Thyroid gland (tissue), 4 donors: ENCODE measurements at regions not wholly inside any gene's neighbourhood (a gene's known extent, or its start where the extent isn't known, plus 50 kb on each side); places are given as distances from the start of the nearest gene placed in this dataset.
A peak's percentile ranks its signal among the peaks of the same experiment; 100 is the strongest.

Source experiments
- DNase-seq, 2 donors: peaks; one replicate each; pipeline ENCODE4 v3.0.0-alpha.2; 2019
- H3K27ac ChIP-seq, 3 donors: fragments of 200-600 bp; sonication (generic); 1 replicate in 2 of 3; 2 replicates in 1 of 3; pipeline ENCODE4 v1.5.1; 2016 to 2019; ENCODE audit warnings: mild to moderate bottlenecking in 1 of 3, moderate library complexity in 1 of 3
- H3K27me3 ChIP-seq: fragments of 200-600 bp; sonication (generic); one replicate; pipeline ENCODE4 v1.5.1; 2019
- H3K36me3 ChIP-seq, 2 donors: fragments of 200-600 bp; sonication (generic); one replicate each; pipeline ENCODE4 v1.5.1; 2016 to 2019
- H3K4me1 ChIP-seq, 2 donors: fragments of 200-600 bp; sonication (generic); one replicate each; pipeline ENCODE4 v1.5.1; 2017 to 2019
- H3K4me3 ChIP-seq, 3 donors: fragments of 200-600 bp; sonication (generic); replicated peaks in 1 of 3; 1 replicate in 2 of 3; 2 replicates in 1 of 3; pipeline ENCODE4 v1.5.1; 2016; ENCODE audit warnings: mild to moderate bottlenecking in 1 of 3
- H3K9me3 ChIP-seq: fragments of 200-600 bp; sonication (generic); one replicate; pipeline ENCODE4 v1.5.1; 2017
- POLR2A ChIP-seq, 2 donors: fragments of 450-650 bp; IDR thresholded peaks; one replicate each; pipeline ENCODE4 v1.6.1; 2017; ENCODE audit warnings: antibody characterized with exemption in 2 of 2, mild to moderate bottlenecking in 2 of 2, moderate library complexity in 1 of 2
- WGBS, 2 donors: methylation state at CpG; one replicate each; pipeline ENCODE4 v1.1.5; 2017; 5-methylcytosine and 5-hydroxymethylcytosine counted together
- intact Hi-C: fragments of 100-400 bp; cut with DNase I; formaldehyde crosslinking; loops from one replicate; pipeline ENCODE4 v1.15.1; 2023
- TF ChIP-seq, protein P1 (sequence below), 6 experiments: fragments of 200-600 bp in 3 of 6; fragments of 450-650 bp in 3 of 6; sonication (generic) in 3 of 6; IDR thresholded peaks; one replicate each; pipeline ENCODE4 v1.5.1; 2016 to 2019; ENCODE audit warnings: antibody characterized with exemption in 6 of 6, mild to moderate bottlenecking in 2 of 6, inconsistent platforms in 1 of 6, moderate library complexity in 1 of 6

GRCh38 chr9:97766610-97767009, 69.5 kb upstream of the XPA start:
- H3K4me3 ChIP-seq: no peak overlapping the region
- H3K27me3 ChIP-seq: no peaks in the 10 kb centered on the region
- intact Hi-C loops: no loop called here
- no peaks in the 10 kb centered on the region for H3K9me3 ChIP-seq
- no peaks in the 10 kb centered on the region for H3K36me3 ChIP-seq
- WGBS, 2 donors: 97% methylated on average over 3 of the region's 3 CpGs
- peaks cover 48% of the 10 kb centered on the region in 2 donors for H3K4me1 ChIP-seq
- TF ChIP-seq POLR2A (IDR thresholded peaks at IDR 0.05): no peak
- TF ChIP-seq, protein P1, sequence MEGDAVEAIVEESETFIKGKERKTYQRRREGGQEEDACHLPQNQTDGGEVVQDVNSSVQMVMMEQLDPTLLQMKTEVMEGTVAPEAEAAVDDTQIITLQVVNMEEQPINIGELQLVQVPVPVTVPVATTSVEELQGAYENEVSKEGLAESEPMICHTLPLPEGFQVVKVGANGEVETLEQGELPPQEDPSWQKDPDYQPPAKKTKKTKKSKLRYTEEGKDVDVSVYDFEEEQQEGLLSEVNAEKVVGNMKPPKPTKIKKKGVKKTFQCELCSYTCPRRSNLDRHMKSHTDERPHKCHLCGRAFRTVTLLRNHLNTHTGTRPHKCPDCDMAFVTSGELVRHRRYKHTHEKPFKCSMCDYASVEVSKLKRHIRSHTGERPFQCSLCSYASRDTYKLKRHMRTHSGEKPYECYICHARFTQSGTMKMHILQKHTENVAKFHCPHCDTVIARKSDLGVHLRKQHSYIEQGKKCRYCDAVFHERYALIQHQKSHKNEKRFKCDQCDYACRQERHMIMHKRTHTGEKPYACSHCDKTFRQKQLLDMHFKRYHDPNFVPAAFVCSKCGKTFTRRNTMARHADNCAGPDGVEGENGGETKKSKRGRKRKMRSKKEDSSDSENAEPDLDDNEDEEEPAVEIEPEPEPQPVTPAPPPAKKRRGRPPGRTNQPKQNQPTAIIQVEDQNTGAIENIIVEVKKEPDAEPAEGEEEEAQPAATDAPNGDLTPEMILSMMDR (IDR thresholded peaks at IDR 0.05): no peak
- no peak for DNase-seq
- H3K27ac ChIP-seq: peak overlapping the region in 2 of 3 donors; percentile 22 to 29

DNA sequence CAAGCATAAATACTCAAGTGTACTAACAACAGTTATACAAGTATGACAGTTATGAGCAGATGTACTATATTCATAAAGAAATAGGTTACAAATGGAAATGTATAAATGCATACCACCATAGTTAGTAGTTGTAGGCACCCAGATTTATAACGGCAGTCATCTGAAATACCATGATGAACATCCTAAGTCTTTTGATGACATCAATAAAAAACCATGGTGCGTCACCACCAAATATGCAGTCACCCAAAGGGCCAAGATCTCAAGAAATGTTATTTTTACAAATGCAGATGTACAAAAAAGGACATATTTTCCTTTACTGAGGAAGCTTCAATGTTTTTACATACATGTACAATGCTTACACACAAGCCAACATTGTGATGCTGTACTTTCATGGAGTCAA, 70.8 kb upstream of the XPA start:
- H3K4me1 ChIP-seq: peaks cover 41 to 49% of the 10 kb centered on the region in 2 donors
- H3K9me3 ChIP-seq: no peaks in the 10 kb centered on the region
- DNase-seq: no peak
- no peaks in the 10 kb centered on the region for H3K36me3 ChIP-seq
- H3K27ac ChIP-seq: peak overlapping the region in 1 of 3 donors; percentile 72
- intact Hi-C loops: no loop called here
- no peaks in the 10 kb centered on the region for H3K27me3 ChIP-seq
- 97 to 99% methylated on average over 2 of the region's 2 CpGs for WGBS, 2 donors
- no peak overlapping the region for H3K4me3 ChIP-seq
- no peak for TF ChIP-seq POLR2A (IDR thresholded peaks at IDR 0.05)
- TF ChIP-seq, protein P1 (IDR thresholded peaks at IDR 0.05): no peak

- Histone ChIP-seq H3K9me3 (no peaks in the 10 kb centered on the region), H3K27ac (peak overlapping the region; percentile 45 to 84 (median 72)), H3K4me1 (peaks cover 41 to 53% of the 10 kb centered on the region in 2 donors), H3K36me3 (no peaks in the 10 kb centered on the region), H3K4me3 (no peak overlapping the region), H3K27me3 (no peaks in the 10 kb centered on the region)
- DNase-seq: no peak
- WGBS, 2 donors: 63 to 79% methylated on average over 7 of the region's 7 CpGs
- intact Hi-C loops: no loop called here
- TF ChIP-seq, protein P1 (IDR thresholded peaks at IDR 0.05): no peak
- TF ChIP-seq POLR2A (IDR thresholded peaks at IDR 0.05): no peak
These were observed 71.6 kb upstream of the XPA start for GRCh38 chr9:97768746-97769145.

- WGBS, 2 donors: 55 to 58% methylated on average over 5 of the region's 5 CpGs
- no peak for DNase-seq
- Histone ChIP-seq H3K27ac (peak overlapping the region; percentile 45 to 84 (median 72)), H3K27me3 (no peaks in the 10 kb centered on the region), H3K4me1 (peaks cover 43 to 57% of the 10 kb centered on the region in 2 donors), H3K9me3 (no peaks in the 10 kb centered on the region), H3K4me3 (no peak overlapping the region), H3K36me3 (no peaks in the 10 kb centered on the region)
- intact Hi-C loops: no loop called here
- TF ChIP-seq POLR2A (IDR thresholded peaks at IDR 0.05): no peak
- TF ChIP-seq, protein P1 (IDR thresholded peaks at IDR 0.05): no peak
These were observed 72.1 kb upstream of the XPA start for GRCh38 chr9:97769208-97769607.

DNA sequence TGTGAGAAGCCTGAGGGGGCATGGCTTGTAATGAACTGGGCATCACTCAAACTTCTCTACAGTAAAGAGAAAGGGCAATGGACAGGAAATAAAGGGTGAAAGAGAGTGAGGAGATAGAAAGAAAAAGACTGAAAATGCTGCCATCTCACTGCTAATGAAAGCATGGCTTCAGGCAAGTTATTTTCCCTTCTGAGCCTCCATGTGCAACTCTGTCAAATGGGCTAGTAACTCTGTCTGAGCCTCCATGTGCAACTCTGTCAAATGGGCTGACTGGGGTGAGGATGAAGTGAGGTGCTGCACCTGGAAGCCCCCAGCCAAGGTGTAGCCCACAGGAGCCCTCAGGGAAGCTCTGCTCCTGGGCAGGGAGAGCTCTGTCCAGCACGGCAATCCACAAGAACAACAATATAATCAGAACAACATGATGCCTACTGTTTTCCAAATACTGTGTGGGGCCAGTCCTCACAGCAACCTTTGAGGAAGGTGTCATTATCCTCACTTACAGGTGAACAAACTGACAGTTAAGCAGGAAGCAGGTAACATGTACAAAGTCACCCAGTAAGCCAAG, 73.8 kb upstream of the XPA start:
- H3K27me3 ChIP-seq: no peaks in the 10 kb centered on the region

More for the DNA sequence above, 73.8 kb upstream of the XPA start:
- Histone ChIP-seq H3K9me3 (no peaks in the 10 kb centered on the region), H3K27ac (peak overlapping the region in 2 of 3 donors; percentile 72 to 84), H3K36me3 (no peaks in the 10 kb centered on the region), H3K4me1 (peaks cover 48 to 64% of the 10 kb centered on the region in 2 donors), H3K4me3 (no peak overlapping the region)
- TF ChIP-seq POLR2A (IDR thresholded peaks at IDR 0.05): no peak
- no peak for DNase-seq
- WGBS, 2 donors: 50 to 86% methylated on average over 1 of the region's 1 CpG
- intact Hi-C loops: no loop called here
